SK-N-SH (cell line): ENCODE measurements at regions not wholly inside any gene's neighbourhood (a gene's known extent, or its start where the extent isn't known, plus 50 kb on each side); places are given as distances from the start of the nearest gene placed in this dataset.

Experiments used
- CTCF ChIP-seq: fragments of 200-600 bp; sonication (generic); IDR thresholded peaks from 2 replicates; pipeline ENCODE4 v1.6.1; 2017; ENCODE audit warnings: antibody characterized with exemption, mild to moderate bottlenecking, moderate library complexity
- USF2 ChIP-seq: fragments of 150-350 bp; IDR thresholded peaks from 2 replicates; pipeline ENCODE4 v1.6.1; 2017; ENCODE audit warnings: antibody characterized with exemption, low read length, low read depth, borderline replicate concordance

GRCh38 chr9:82124090-82124489 lies 135.5 kb downstream of the SPATA31D1 start:
- no peak for TF ChIP-seq USF2
- TF ChIP-seq CTCF: no peak
